ENCODE measurements at regions not wholly inside any gene's neighbourhood (a gene's known extent, or its start where the extent isn't known, plus 50 kb on each side); places are given as distances from the start of the nearest gene placed in this dataset.

DNA sequence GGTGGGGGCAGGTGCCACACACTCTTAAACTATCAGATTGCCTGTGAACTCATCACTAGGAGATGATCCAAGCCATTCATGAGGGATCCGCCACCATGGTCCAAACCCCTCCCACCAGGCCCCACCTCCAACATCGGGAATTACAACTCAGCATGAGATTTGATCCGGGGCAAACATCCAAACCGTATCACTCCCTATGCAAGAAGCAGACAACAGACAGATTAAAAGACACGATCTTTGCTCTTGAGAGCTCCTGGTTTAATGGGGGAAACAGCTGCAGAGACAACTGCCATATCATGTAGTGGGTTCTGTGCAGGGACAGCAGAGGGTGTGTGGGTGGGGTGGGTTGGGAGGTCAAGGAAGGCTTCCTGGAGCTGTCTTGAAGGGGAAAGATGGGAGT is 123.6 kb downstream of the EMX2 start:
- no peak for TF ChIP-seq POLR2AphosphoS5 (IDR thresholded peaks at IDR 0.05; ENCODE audit: insufficient read depth, low read depth, low read length)
- TF ChIP-seq JUN (IDR thresholded peaks at IDR 0.05; ENCODE audit: borderline replicate concordance, insufficient read depth, insufficient read length, low read depth): no peak
- no peak for TF ChIP-seq EZH2 (IDR thresholded peaks at IDR 0.05; ENCODE audit: borderline replicate concordance, low read depth, low read length, severe bottlenecking)
- TF ChIP-seq GATA2 (IDR thresholded peaks at IDR 0.05; ENCODE audit: insufficient read depth, insufficient read length, low read depth, low read length): no peak
- no peak for TF ChIP-seq MAX (IDR thresholded peaks at IDR 0.05; ENCODE audit: insufficient read depth, insufficient read length)
- TF ChIP-seq, protein P1, sequence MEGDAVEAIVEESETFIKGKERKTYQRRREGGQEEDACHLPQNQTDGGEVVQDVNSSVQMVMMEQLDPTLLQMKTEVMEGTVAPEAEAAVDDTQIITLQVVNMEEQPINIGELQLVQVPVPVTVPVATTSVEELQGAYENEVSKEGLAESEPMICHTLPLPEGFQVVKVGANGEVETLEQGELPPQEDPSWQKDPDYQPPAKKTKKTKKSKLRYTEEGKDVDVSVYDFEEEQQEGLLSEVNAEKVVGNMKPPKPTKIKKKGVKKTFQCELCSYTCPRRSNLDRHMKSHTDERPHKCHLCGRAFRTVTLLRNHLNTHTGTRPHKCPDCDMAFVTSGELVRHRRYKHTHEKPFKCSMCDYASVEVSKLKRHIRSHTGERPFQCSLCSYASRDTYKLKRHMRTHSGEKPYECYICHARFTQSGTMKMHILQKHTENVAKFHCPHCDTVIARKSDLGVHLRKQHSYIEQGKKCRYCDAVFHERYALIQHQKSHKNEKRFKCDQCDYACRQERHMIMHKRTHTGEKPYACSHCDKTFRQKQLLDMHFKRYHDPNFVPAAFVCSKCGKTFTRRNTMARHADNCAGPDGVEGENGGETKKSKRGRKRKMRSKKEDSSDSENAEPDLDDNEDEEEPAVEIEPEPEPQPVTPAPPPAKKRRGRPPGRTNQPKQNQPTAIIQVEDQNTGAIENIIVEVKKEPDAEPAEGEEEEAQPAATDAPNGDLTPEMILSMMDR (IDR thresholded peaks at IDR 0.05; ENCODE audit: extremely low read depth in 1 of 2, insufficient read depth in 1 of 2, low read depth in 1 of 2, low read length in 2 of 2): no peak
- no peak for TF ChIP-seq POLR2A (IDR thresholded peaks at IDR 0.05; ENCODE audit: low read depth, low read length)
- no peak for TF ChIP-seq FOS (IDR thresholded peaks at IDR 0.05; ENCODE audit: borderline replicate concordance, insufficient read depth, low read length)
- no peak for TF ChIP-seq MYC (IDR thresholded peaks at IDR 0.05; ENCODE audit: low read depth, low read length)
- no peaks in the 10 kb centered on the region for H3K27me3 ChIP-seq (ENCODE audit: control insufficient read depth in 2 of 2, insufficient read depth in 2 of 2, low read length in 2 of 2)
- H4K20me1 ChIP-seq (replicated peaks; ENCODE audit: control insufficient read depth, extremely low read depth, insufficient read depth, low read length): no peaks in the 10 kb centered on the region
- DNase-seq (ENCODE audit: low read depth, low spot score) (no peak), FAIRE-seq (no peak)
- dilution Hi-C loops (cut with MboI; ENCODE audit: extremely low pct_ligation_motif_present, low sequenced_read_pairs) (no loop called here), intact Hi-C loops (cut with micrococcal nuclease) (no loop called here)
- H3K9me1 ChIP-seq (replicated peaks; ENCODE audit: control insufficient read depth, extremely low read depth, insufficient read depth, low read length): no peaks in the 10 kb centered on the region
- H3K9ac ChIP-seq (replicated peaks; ENCODE audit: extremely low read depth, insufficient read depth, low read length): no peak overlapping the region
- CTCF ChIA-PET: no interaction called here
- no peaks in the 10 kb centered on the region for H3K79me2 ChIP-seq (ENCODE audit: control insufficient read depth, insufficient read depth, low read length)
- H3K4me2 ChIP-seq (ENCODE audit: insufficient read depth, low read length): no peak overlapping the region
- no TSS peak for BruUV-seq (replicated peaks)
- H3K4me3 ChIP-seq (replicated peaks in 1 of 3; ENCODE audit: insufficient read depth in 1 of 3, low read depth in 1 of 3, low read length in 3 of 3): no peak overlapping the region
- H3K9me3 ChIP-seq (replicated peaks; ENCODE audit: control insufficient read depth, insufficient read depth, low read length): no peaks in the 10 kb centered on the region
- no peak overlapping the region for H3K27ac ChIP-seq (ENCODE audit: insufficient read depth, low read depth, low read length)
- POLR2A ChIA-PET: no interaction called here
- H3K4me1 ChIP-seq (ENCODE audit: control insufficient read depth, extremely low read depth, insufficient read depth, low read length): no peaks in the 10 kb centered on the region
- no peak overlapping the region for H2AFZ ChIP-seq (ENCODE audit: low read depth, low read length)
- no peaks in the 10 kb centered on the region for H3K36me3 ChIP-seq (ENCODE audit: control insufficient read depth in 2 of 2, extremely low read depth in 1 of 2, insufficient read depth in 2 of 2, low read length in 2 of 2)

All from endothelial cell of umbilical vein (primary cell).